ENCODE measurements at regions not wholly inside any gene's neighbourhood (a gene's known extent, or its start where the extent isn't known, plus 50 kb on each side); places are given as distances from the start of the nearest gene placed in this dataset.
"Not testable (repeated sequence)": the region's sequence is repeated elsewhere in the genome, so short reads cannot be mapped to it uniquely, and the experiment has no call there.

GRCh38 chr11:135075740-135076139 lies 663.7 kb upstream of the B3GAT1 start:
- no peak for DNase-seq

- DNase-seq = no peak
These were observed 662.5 kb upstream of the B3GAT1 start for GRCh38 chr11:135074397-135074998.

- no peak for DNase-seq
These were observed 661.8 kb upstream of the B3GAT1 start for GRCh38 chr11:135073870-135074269.

GRCh38 chr11:135073381-135073780 lies 661.3 kb upstream of the B3GAT1 start:
- DNase-seq = no peak

- DNase-seq = no peak
These were observed 657.8 kb upstream of the B3GAT1 start for GRCh38 chr11:135069890-135070289.

- DNase-seq = no peak
These were observed 657.0 kb upstream of the B3GAT1 start for GRCh38 chr11:135069063-135069462.

GRCh38 chr11:135062994-135063393 lies 651.0 kb upstream of the B3GAT1 start:
- no peak for DNase-seq

GRCh38 chr11:135061166-135061565 lies 649.1 kb upstream of the B3GAT1 start:
- no peak for DNase-seq

GRCh38 chr11:135046986-135047385 lies 634.9 kb upstream of the B3GAT1 start:
- no peak for DNase-seq

- no peak for DNase-seq
These were observed 634.5 kb upstream of the B3GAT1 start for GRCh38 chr11:135046556-135046955.

GRCh38 chr11:135043434-135043833 lies 631.4 kb upstream of the B3GAT1 start:
- no peak for DNase-seq

GRCh38 chr11:135037828-135038227 lies 625.8 kb upstream of the B3GAT1 start:
- no peak for DNase-seq

GRCh38 chr11:135036488-135037297 lies 624.7 kb upstream of the B3GAT1 start:
- DNase-seq = no peak

- DNase-seq = no peak
These were observed 623.2 kb upstream of the B3GAT1 start for GRCh38 chr11:135035282-135035681.

- DNase-seq = no peak
These were observed 621.5 kb upstream of the B3GAT1 start for GRCh38 chr11:135033540-135033939.

GRCh38 chr11:135031205-135031989 lies 619.4 kb upstream of the B3GAT1 start:
- no peak for DNase-seq

GRCh38 chr11:135027461-135027860 lies 615.4 kb upstream of the B3GAT1 start:
- no peak for DNase-seq

- DNase-seq = no peak
These were observed 611.5 kb upstream of the B3GAT1 start for GRCh38 chr11:135023499-135023898.

GRCh38 chr11:135022454-135022853 lies 610.4 kb upstream of the B3GAT1 start:
- DNase-seq = no peak

GRCh38 chr11:135019899-135020298 lies 607.9 kb upstream of the B3GAT1 start:
- DNase-seq = no peak

- no peak for DNase-seq
These were observed 607.4 kb upstream of the B3GAT1 start for GRCh38 chr11:135019343-135019871.

- DNase-seq = no peak
These were observed 605.3 kb upstream of the B3GAT1 start for GRCh38 chr11:135017296-135017695.

- no peak for DNase-seq
These were observed 603.9 kb upstream of the B3GAT1 start for GRCh38 chr11:135015966-135016365.

GRCh38 chr11:135011313-135011712 lies 599.3 kb upstream of the B3GAT1 start:
- not testable (repeated sequence) for DNase-seq

Data from SHP77 treated with DMSO at 0.1 percent for 48 hours (cell line).